ENCODE measurements at regions not wholly inside any gene's neighbourhood (a gene's known extent, or its start where the extent isn't known, plus 50 kb on each side); places are given as distances from the start of the nearest gene placed in this dataset.
A peak's percentile ranks its signal among the peaks of the same experiment; 100 is the strongest.

DNA sequence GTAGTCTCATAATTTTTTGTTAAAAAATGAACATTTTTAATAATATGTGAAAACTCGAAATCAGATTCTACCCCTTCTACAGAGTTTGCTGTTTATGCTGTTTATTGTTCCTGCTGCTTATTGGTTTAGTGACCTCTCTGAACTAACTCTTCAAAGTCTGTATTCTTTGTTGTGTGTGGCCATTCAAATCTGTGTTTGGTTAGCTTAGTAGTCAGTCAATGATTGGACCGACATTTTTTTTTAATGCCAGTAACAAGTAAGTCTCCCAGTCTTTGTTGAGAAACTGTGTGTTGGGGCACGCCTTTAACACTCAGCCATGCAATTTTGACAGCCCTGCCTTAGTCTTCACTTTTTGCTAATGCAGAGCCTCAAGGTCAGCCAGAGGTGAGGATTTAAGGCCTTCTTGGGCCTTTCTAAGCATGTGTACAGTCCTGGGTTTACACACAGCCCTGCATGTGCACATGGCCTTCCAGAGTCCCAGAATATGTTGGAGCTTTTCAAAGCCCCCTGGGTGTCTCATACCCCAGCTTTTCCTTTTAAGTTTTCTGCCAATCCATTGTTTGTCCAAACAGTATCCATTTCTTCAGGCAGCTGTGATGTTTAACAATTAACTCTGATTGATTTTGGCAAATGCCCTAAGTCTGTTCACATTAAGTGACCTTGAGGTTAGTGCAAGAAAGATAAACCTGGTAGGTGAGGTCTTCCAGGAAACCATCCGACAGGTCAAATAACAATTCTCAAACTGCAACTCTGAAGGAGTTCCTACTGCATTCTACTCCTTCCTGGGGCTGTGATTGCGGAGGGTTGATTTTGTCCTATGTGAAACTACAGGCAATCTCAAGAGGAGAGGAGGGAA, 389.3 kb downstream of the PMP22 start:
- DNase-seq = no peak

DNA sequence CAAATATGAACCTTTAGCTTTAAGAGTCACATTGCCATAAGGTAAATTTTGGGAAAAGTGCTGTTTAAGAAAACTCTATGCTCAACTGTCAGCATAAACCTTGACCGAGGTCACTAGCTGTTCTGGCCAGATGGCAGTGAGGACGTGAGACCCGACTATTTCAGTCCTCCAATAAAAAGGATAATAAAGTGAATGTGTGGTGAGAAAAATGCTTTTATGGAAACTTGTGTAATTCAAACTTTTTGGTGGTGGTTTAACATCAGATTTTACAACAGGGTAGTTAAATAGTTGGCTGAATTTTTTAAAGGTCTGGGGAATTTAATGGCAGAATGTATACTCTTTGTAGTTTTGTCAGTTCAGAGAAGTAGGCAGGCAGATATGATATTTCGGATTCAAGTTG, 391.1 kb downstream of the PMP22 start:
- no peak for DNase-seq

DNA sequence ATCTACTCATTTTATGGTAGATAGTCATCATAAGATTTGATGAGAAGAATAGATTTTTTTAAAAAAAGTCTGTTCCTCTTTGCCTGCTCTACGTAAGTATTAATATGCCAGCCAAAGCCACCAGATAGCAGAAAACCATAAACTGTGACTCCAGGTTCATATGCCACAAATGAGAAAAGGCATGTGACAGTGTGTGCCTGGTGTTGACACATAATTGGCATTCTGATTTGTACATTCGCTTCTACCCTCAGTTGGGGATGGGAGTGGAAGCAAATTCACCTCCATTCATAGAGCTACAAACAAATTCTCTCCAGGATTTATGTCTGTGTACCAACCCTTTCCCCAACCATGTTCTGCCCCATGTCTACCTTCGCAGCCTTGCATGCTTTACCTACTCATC, 391.6 kb downstream of the PMP22 start:
- DNase-seq = no peak

DNA sequence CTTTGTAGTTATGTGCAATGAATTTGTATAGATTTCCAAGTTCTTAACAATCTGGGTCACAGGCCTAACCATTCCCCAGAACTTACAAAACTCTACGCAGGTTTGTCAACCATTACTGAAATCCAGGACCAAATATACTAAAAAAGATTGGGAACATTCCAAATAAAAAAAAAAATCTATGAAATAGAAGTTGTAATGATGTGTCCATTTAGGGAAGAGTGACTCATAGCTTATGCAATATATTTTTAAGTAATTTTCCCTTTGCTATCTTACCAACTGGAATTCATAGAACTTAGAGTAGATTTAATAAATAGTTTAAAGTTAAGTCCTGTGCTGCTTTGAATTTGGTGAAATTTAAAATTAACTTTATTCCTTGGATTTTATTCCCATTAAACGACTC, 393.2 kb downstream of the PMP22 start:
- no peak for DNase-seq

DNA sequence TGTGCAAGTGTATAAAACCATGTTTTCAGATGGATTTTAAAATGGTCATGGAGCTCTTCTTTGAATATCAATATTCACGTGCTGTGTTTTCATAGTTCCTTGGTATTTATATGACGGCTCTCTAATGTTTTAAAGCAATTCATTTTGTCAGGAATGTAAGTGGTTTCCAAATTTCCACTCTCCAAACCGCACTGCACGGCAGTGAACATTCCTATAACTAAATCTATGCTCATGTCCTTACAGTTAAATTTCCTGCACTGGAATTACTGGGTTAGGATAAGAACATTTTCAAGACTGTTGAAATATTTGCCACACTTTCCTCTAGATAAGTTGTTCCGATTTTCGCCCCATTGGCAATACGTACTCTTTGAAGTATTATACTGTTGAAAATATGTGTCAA, 398.9 kb downstream of the PMP22 start:
- no peak for DNase-seq

DNA sequence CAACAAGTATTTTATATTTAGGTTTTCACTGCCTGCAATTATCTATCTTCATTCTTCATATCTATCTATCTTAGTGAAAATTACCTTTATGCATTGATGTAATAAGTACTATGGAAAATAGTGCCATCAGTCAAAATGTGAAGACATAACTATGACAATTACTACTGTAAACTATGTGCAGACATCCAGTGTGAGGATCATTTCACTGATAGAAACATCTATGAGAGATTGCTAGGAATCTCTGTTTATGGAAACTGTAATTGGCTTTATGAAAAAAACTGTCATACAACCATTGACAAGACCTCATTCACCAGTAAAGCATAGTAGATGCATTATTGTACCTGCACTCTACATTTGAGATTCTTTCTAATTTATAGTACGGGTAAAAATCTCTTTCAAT, 401.0 kb downstream of the PMP22 start:
- DNase-seq = no peak

DNA sequence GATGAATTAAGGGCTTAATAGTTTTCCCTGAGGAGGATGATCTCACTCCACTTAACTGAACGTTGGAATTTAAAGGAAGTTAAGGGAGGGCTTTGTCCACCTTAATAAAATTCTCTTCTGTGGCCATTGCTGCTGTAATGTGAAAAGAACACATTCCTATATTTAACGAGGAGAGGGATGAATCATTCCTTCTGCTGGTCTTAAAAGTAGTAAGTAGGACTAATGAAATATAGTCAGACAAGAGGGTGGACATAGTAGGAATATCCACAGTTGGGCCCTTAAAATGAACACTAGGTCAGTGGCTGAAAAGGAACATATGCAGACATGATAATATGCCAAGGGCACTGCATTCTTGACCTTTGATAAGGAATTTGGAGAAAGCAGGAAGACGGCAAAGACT, 405.6 kb downstream of the PMP22 start:
- DNase-seq = no peak

DNA sequence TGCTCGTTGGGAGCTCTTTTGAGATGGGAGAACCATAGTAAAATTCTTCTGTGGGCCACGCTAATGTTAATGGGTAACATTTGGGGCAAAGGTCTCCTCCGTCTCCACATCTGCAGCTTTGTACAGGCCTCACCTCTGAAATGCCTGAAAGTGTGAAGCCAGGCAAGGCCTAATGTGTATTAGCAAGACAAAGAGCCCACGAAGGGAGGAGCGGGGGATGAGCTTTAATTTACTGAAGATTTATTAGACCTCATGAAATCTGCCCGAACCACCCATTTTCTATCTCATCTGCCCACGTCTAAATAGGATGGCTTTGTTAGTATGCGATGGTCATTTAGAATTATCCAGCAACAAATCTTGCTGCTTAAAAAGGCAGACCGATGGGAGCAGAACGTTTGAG, 408.9 kb downstream of the PMP22 start:
- DNase-seq = no peak

DNA sequence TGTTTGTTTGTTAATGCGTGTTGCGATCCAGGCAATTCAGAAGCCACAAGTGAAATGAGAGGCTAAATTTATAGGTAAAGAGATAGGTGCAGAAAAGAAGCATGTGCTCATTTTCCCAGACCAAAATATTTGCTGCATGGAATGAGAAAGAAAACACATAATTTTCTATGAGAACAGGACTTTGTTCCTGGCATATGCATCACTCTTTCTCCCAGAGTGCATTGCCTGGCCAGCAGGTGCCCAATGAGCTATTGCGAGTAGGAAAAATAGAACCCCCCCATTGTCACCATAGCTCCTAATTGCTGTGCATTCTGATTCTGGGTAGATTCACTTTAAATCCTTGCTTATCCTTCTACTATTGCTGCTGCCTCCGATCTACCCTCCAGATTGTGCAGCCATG, 410.4 kb downstream of the PMP22 start:
- no peak for DNase-seq

DNA sequence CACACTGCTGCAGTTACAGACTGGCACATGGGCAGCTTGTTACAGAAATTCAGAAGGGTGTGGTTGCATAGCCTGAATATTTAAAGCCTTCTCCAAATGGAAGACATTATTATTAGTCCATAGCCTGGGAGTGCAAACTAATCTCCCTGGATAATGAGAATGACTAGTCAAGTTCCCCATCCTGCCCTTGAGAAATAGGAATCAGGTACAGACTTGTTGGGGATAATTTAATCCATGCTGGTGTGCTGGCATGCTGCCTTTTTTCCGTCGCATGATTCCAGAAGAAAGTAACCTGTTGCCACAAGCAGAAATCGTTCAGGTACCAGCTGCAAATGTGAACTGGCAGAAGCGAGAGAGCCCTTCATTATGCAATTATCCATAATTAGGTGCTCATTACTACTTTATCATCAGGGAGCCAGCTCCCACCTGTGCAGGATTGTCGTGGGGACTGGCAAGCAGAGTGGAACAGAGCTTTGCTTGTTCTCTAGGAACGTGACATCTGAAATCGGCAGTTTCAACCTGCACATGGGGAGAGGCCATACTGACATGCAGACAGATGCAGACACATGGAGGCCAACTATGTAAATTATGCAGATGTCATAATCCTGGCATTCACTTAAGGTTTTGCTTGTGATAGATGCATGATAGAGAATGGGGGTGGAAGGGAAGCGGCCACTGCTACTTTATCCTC, 419.4 kb downstream of the PMP22 start:
- no peak for DNase-seq

DNA sequence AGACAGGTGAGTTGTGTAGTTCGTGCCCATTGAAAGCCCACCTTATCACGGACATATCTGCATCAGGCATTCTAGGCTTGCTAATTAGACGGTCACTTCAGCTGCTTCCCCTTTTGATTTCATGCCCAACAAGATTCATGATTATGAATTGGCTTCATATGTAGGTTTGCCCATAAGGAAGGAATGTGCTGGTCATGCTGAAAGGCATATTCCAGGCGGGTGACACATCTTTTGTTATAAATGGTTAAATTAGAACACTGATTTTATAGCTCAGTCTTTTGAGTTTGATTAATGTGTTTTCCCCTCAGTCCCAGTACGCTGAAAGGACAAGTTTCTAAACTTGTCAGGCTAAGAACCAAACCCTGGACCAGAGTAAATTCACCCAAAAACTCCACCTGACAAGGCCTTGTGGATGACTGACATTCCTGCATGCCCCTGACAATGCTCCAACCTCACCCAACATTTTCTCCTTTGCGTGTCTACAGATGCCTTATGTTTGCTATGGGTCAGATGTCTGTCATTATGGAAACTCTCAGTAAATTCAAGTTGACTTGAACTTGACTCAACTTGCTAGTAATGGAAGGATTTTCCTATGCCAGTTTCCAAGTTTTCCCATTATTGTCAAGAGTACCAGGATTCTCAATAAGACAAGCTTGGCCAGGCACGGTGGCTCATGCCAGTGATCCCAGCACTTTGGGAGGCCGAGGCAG, 421.9 kb downstream of the PMP22 start:
- DNase-seq = no peak

DNA sequence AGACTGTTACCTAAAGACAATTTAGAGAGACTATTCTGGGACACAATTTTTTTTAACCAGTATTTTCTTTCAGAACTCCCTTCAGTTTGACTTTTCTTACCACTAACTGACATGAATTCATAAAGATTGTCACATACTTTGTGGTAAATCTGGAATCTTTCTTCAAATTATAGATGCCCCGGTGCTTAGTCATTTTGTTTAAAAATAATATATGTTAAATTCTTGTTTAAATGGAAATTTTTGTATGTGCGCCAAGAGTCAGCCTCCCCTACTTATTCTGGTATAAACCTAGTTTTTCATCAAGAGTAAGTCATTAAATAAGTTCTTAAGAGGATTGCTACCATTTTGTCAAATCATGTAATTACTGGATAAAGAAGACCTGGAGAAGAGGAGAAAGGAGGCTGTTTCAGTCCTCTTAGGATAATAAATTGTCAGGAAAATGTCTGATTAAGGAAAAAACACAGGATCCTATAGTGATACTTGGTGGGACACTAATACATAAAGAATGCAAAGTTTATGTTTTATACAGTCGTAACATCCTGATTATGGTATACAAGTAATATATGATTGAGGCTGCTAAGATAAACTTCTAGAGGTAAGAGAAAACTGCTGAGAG, 424.4 kb downstream of the PMP22 start:
- DNase-seq = no peak

DNA sequence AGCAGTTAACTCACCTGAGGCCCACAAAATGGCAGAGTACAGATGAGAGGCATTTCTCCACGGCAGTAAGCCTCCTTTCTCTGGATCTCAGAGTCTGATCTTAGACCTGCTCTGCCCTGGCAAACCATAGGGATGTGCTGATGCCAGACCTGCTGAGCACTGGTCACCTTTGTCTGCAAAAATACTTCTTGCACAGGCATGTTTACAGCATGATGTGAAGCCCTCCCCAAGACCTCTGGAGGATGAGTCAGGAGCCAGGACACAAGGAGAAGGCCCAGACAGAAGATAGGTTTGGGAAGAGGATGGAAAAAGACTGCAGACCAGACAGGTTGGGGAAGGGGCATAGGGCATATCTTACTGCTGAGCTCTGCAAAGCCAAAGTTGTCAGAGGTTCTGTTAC, 426.6 kb downstream of the PMP22 start:
- no peak for DNase-seq

DNA sequence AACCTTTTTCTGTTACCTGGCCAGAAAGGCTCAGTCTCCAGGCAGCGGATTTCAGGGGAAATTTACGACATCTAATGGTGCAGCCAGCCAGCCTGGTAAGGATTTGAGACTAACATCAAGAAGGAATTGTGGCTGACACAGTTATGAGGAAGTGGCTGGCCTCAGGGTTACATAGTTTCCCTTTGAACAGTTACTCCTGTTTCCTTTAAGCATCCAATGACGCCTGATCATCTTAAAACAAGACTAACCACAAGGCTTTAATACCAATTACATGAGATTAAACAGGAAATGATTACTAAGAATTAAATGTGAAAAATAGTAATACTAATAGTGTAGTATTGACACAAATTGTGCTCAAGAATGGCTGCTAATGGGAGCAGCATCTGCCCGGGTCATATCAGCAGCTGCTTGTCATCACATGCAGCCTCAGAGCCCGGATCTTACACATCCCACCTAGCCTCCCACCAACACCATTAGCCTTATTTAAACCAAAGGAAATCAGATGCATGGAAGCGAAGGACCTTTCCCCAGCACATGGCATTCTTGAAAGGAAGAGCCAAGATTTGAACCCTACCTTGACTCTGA, 431.8 kb downstream of the PMP22 start:
- peak; percentile 8 for DNase-seq

DNA sequence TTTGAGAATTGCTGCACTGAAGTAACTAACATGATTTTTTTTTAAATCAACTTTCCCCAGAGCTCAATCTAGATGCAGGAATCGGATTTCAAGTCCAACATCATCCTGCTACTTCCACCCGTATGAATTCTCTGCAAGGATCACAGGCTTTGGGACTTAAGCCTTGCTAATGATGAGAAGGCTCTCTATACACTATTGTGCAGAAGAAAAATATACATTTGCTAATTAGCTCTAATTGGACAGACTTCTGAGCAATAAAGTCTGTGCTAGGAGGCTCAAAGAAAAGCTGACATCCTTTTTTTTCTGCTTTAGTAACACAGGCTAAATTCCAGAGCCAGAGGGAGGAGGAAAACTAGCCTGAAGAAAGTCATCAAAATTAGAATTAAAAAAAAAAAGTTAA, 433.6 kb downstream of the PMP22 start:
- DNase-seq = no peak

DNA sequence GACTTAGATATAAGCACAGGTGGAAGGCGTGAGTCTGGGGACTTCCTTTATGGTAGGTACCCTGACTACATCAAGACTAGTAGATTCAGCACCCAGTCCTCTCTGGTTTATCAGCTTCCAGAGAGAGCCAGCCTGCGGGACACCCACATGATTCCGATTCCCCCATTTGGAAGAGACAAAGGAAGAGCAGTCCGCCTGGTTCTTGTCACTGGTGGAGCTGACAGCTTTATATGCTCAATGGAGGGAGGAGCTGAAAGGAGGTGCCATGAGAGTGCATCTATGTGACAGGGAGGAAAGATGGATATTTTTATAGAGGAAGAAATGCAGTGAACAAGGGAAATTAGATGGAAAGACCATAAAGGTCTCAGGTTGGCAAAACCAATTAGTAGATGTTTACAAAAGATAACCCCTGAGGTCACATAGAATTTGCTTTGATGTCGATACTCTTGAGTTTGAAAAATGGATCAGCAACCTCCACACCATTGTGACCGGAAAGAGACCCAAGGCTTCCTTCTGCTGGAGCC, 437.7 kb downstream of the PMP22 start:
- DNase-seq = no peak

DNA sequence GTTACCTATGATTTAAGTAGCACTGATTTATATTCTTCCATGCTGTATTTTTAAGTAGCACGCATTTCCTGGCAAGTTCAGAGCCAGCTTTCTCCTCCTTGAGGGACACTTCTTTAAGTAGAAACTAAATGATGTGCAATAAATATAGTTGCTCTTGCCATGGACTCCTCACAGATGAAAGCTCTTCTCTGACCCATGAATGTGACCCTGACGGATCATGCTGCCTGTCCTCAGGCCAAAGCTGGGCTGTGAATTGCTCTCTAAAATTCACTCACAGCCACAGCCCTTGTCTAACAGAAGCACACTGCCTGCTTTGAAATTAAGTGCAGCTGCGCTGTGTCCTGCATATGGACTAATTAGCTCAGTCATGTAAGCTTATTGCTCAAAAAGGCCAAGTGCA, 438.8 kb downstream of the PMP22 start:
- no peak for DNase-seq

DNA sequence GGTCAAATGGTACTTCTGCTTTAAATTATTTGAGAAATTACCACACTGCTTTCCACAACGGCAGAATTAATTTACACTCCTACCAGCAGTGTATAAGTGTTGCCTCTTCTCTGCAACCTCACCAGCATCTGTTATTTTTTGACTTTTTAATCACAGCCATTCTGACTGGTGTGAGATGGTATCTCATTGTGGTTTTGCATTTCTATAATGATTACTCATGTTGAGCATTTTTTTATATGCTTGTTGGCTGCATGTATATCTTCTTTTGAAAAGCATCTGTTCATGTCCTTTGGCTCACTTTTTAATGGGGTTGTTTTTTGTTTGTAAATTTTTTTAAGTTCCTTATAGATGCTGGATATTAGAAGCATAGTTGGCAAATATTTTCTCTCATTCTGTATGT, 446.7 kb downstream of the PMP22 start:
- DNase-seq = peak; percentile 4

DNA sequence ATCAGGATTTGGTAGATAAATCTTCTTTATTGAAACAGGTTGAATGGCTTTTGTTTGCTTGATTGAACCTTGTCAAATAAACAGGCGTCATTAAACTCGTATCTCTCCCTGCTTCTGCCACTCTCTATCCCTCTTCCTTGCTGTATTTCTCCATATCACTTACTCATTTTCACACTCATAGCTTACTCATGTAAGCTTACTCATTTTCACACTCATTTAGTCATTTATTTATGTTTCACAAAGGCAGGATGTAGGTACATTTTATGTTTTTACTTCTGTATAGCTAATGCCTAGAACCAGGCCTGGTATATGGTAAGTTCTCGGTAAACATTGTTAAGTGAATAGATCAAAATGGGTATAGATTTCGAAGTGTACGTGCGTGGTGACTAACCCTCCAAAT, 450.0 kb downstream of the PMP22 start:
- peak; percentile 17 for DNase-seq

DNA sequence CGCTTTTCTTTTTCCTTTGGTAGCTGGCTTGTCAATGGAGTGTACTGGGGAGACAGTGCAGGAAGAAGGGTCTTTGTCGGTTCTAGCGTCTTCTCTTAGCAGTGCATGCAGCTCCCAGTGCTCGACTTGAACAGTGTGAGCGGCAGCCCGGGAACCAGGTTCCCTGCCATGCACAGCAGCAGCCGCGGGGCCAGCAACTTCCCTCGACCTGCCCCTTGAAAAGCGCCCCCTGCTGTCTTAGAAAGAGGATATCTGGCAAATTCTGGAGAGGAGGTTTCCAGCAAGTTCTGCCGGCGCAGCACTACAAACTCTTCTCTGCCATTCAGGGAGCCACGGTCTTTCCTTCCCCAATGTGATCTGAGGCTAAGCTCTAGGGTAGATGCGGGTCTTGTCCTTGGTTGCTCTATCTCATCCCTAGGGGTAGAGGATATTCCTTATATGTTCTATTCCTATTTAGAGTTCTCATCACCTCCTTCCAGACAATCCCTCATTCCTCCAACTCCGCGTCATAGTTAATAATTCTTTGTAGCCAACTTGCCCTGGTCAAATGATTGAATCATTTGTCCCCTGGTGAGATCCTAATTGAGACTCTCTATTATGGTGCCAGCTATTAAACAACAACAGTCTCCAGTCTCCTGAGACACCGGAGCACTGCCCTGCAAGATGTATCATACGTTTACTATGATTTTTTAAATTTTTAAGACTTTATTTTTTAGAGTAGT, 451.3 kb downstream of the PMP22 start:
- peak; percentile 4 for DNase-seq

DNA sequence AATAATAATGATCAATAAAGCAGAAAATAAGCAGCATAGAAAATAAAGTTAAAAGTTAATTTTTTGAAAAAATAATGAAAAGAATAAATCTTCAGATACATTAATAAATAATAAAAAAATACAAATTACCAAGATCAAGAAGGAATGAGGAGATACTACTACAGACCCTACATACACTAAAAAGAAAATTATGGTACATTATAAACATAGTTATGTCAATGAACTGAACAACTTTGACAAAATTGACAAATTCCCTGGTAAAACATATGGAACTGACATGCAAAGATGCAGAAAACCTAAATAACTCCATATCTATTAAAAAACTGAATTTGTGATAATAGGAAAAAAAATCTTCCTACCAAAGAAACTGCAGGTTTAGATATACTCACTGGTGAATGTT, 456.7 kb downstream of the PMP22 start:
- no peak for DNase-seq

DNA sequence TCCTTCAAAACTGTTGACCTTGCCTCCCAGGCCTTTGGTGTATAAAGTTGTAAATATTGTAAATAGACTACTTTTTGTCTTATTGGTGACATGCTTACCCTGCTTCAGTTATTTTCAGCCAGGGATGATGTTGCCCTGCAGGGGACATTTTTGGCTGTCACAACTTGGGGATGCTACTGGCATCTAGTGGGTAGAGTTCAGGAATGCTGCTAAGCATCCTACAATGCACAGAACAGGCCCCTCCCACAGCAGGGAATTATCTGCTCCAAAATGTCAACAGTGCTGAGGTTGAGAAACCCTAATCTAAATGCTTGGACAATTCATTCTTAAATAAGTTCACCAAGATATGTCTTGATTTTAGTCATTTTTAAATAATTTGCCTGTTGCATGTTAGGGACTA, 459.8 kb downstream of the PMP22 start:
- no peak for DNase-seq

Measured in activated CD4-positive, alpha-beta T cell treated with anti-CD3 and anti-CD28 coated beads, Interleukin-2, Interleukin-6, amounts not matched to agents 100 ng/mL and 50 ng/mL, durations not matched to agents 16 hours and 8 hours (primary cell).